ENCODE measurements at regions not wholly inside any gene's neighbourhood (a gene's known extent, or its start where the extent isn't known, plus 50 kb on each side); places are given as distances from the start of the nearest gene placed in this dataset.

GRCh38 chr13:60765700-60766411 is 368.8 kb downstream of the TDRD3 start:
- H3K36me3 ChIP-seq = no peaks in the 10 kb centered on the region
- TF ChIP-seq POLR2A (IDR thresholded peaks at IDR 0.05) = no peak
- TF ChIP-seq CTCF (IDR thresholded peaks at IDR 0.05) = no peak
- H3K4me3 ChIP-seq = no peak overlapping the region
- H3K4me1 ChIP-seq = no peaks in the 10 kb centered on the region
- no peaks in the 10 kb centered on the region for H3K9me3 ChIP-seq
- intact Hi-C loops (cut with DNase I) = no loop called here
- 34% methylated on average over 5 of the region's 5 CpGs for WGBS (ENCODE audit: insufficient coverage, low coverage, low lambda C conversion rate, missing lambda C conversion rate)
- ATAC-seq (peak in 2 of 4 donors; percentile 16 to 60), DNase-seq (no peak)
- H3K27ac ChIP-seq = no peak overlapping the region
- no peaks in the 10 kb centered on the region for H3K27me3 ChIP-seq

- intact Hi-C loops (cut with DNase I) = no loop called here
- Histone ChIP-seq H3K4me1 (peaks cover 0 to 4% (median 0%) of the 10 kb centered on the region in 4 donors), H3K27ac (no peak overlapping the region), H3K9me3 (no peaks in the 10 kb centered on the region), H3K27me3 (no peaks in the 10 kb centered on the region), H3K4me3 (no peak overlapping the region), H3K36me3 (no peaks in the 10 kb centered on the region)
- DNase-seq = no peak
- 3% methylated on average over 9 of the region's 9 CpGs for WGBS (ENCODE audit: insufficient coverage, low coverage, low lambda C conversion rate, missing lambda C conversion rate)
- TF ChIP-seq CTCF (IDR thresholded peaks at IDR 0.05) (no peak), POLR2A (IDR thresholded peaks at IDR 0.05) (no peak)
- peak in 3 of 4 donors; percentile 39 to 76 (median 45) for ATAC-seq
Measured at GRCh38 chr13:60759499-60759898, 362.5 kb downstream of the TDRD3 start.

GRCh38 chr13:60758637-60759036 is 361.6 kb downstream of the TDRD3 start:
- Histone ChIP-seq H3K27me3 (no peaks in the 10 kb centered on the region), H3K27ac (no peak overlapping the region), H3K9me3 (no peaks in the 10 kb centered on the region), H3K4me3 (no peak overlapping the region), H3K4me1 (peaks cover 0 to 4% (median 0%) of the 10 kb centered on the region in 4 donors), H3K36me3 (no peaks in the 10 kb centered on the region)
- WGBS (ENCODE audit: insufficient coverage, low coverage, low lambda C conversion rate, missing lambda C conversion rate) = 31% methylated on average over 1 of the region's 1 CpG
- ATAC-seq (no peak), DNase-seq (no peak)
- intact Hi-C loops (cut with DNase I) = no loop called here
- no peak for TF ChIP-seq CTCF (IDR thresholded peaks at IDR 0.05)
- TF ChIP-seq POLR2A (IDR thresholded peaks at IDR 0.05) = no peak

DNA sequence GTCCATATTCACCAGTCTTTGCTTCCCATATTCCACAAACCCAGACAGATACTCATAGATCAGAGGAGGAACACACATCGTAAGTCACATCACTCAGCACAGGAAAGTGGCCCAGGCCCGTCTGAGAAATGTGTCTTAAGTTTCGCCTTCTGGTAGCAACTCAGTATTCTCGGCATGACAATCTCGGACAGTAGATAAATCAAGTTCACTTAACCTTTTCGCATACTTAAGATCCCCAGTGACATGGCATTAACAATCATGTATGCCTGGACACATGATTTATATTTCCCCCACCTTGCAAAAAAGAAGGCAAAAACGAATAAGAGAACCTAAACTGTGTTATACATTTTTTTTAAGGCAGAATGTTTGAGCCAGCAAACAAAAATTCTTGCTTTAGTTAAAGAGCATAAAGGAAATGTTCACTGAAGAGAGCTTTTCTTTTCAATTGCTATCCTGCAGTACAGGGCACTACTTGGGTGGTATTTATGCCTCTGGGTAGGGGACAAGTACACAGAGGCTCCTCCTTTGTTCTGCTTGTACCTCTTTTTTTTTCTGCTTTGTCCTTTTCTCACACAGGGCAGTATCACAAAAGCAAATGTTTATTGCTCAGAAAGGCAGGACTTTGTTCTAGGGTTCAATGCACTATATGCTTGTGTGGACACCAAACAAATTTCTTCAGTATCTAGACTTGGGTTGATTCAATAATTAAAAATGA is 360.6 kb downstream of the TDRD3 start:
- TF ChIP-seq CTCF (IDR thresholded peaks at IDR 0.05) = no peak
- TF ChIP-seq POLR2A (IDR thresholded peaks at IDR 0.05) = no peak
- Histone ChIP-seq H3K4me1 (peaks cover 0 to 4% (median 0%) of the 10 kb centered on the region in 4 donors), H3K36me3 (no peaks in the 10 kb centered on the region), H3K27ac (no peak overlapping the region), H3K9me3 (no peaks in the 10 kb centered on the region), H3K27me3 (no peaks in the 10 kb centered on the region), H3K4me3 (no peak overlapping the region)
- ATAC-seq (no peak), DNase-seq (no peak)
- intact Hi-C loops (cut with DNase I) = no loop called here
- WGBS (ENCODE audit: insufficient coverage, low coverage, low lambda C conversion rate, missing lambda C conversion rate) = 49% methylated on average over 7 of the region's 7 CpGs
